Large intestine (tissue), 3 donors: ENCODE measurements at regions not wholly inside any gene's neighbourhood (a gene's known extent, or its start where the extent isn't known, plus 50 kb on each side); places are given as distances from the start of the nearest gene placed in this dataset.

Experiments
- DNase-seq, 2 donors: peaks; one replicate each; pipeline versions ENCODE4 v3.0.0 to v3.0.0-alpha.2; 2013
- H3K27ac ChIP-seq: one replicate; pipeline ENCODE4 v1.5.1; 2013; ENCODE audit warnings: low read length
- H3K27me3 ChIP-seq: 2 replicates; pipeline ENCODE4 v1.6.1; 2013; ENCODE audit warnings: low read length; ENCODE audit not compliant: control insufficient read depth, insufficient read depth
- H3K36me3 ChIP-seq: 2 replicates; pipeline ENCODE4 v1.6.1; 2013; ENCODE audit warnings: low read length; ENCODE audit not compliant: control insufficient read depth, insufficient read depth
- H3K4me1 ChIP-seq: one replicate; pipeline ENCODE4 v1.6.1; 2013; ENCODE audit warnings: low read length; ENCODE audit not compliant: control insufficient read depth, insufficient read depth
- H3K4me3 ChIP-seq: one replicate; pipeline ENCODE4 v1.5.1; 2013; ENCODE audit warnings: low read length
- H3K9me3 ChIP-seq: one replicate; pipeline ENCODE4 v1.6.1; 2013; ENCODE audit warnings: mild to moderate bottlenecking, low read depth, low read length, moderate library complexity; ENCODE audit not compliant: control insufficient read depth
- WGBS: methylation state at CpG from one replicate; pipeline ENCODE4 v1.1.5; 2013; ENCODE audit warnings: low lambda C conversion rate; ENCODE audit not compliant: insufficient coverage; 5-methylcytosine and 5-hydroxymethylcytosine counted together

DNA sequence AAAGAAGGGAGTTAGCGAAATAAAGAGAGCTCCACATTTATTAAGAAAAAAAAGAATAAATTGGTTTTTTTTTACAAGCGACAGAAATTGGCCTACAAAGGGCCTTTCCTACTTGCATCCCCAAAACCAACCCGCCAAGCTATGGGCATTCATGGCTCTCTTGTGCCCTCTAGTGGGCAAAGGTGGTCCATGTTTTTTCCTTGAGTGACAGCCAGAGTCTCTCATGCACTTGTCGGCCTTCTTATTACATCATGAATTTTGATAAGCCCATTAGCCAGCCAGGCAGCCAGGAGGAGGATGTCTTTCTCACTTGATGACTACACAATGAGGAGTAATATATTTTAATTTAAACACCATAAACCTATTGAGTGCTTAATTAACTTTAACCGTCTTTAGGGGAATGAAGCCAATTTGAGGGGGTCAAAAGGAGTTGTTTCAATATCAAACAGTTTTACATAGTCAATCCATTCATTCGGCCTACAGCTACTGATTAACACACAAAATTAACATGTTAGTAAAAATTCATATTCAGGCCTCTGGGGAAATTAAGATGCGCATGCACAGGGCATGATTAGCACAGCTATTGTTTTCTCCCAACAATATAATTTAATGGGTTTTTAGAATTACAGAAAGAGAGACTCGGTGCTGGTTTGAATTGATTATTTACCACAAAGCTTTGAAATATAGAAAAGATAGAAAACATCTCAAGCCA lies 85.5 kb downstream of the RCN1 start:
- Histone ChIP-seq H3K27me3 (peaks cover 19% of the 10 kb centered on the region), H3K36me3 (no peaks in the 10 kb centered on the region), H3K9me3 (no peaks in the 10 kb centered on the region), H3K4me1 (no peaks in the 10 kb centered on the region), H3K27ac (no peak overlapping the region), H3K4me3 (no peak overlapping the region)
- 100% methylated on average over 1 of the region's 8 CpGs for WGBS
- peak; percentile 55 to 67 for DNase-seq

DNA sequence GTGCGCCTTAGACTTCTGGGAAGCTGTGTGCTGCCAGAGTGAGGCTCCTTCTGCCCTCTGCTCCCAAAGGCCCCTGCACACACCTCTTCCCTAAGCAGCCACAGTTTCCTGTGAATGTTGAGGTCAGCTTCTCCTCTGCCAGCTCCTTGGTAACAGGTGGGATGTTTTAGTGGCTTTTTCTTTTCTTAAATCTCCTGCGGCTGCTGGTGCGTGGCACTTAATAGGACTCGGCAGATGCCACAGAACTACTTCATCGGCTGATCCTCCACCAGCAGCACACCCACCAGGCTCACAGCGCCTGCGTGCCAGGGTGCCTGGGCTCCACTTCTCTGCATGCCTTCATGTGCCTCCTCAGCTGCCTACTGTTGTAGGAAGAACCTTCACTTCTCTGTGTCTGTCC lies 87.8 kb downstream of the RCN1 start:
- H3K27ac ChIP-seq = no peak overlapping the region
- H3K27me3 ChIP-seq = peaks cover under 1% of the 10 kb centered on the region
- no peak for DNase-seq
- H3K4me1 ChIP-seq = no peaks in the 10 kb centered on the region
- H3K4me3 ChIP-seq = no peak overlapping the region
- H3K9me3 ChIP-seq = no peaks in the 10 kb centered on the region
- no peaks in the 10 kb centered on the region for H3K36me3 ChIP-seq
- no CpG with 5 or more reads among the region's 7 CpGs for WGBS

DNA sequence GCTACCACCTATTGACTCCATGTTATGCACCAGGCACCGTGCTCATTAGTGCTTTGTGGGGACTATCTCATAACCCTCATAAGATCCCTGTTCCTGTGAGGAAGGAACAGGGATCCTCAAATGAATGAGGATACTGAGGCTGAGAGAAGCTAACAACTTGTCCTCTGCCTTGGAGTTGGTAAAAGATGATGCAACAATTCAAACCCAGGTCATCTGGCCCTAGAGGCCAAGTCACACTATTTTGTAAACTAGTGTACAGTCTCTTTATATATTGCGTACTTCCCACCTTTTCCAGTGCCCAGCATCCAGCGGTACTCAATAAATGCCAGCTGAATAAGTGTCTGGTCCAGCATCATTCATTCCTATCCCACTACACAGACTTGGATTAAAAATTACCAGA lies 92.6 kb downstream of the RCN1 start:
- H3K27me3 ChIP-seq = no peaks in the 10 kb centered on the region

GRCh38 chr11:32184041-32184722 lies 93.3 kb downstream of the RCN1 start:
- Histone ChIP-seq H3K9me3 (no peaks in the 10 kb centered on the region), H3K27me3 (no peaks in the 10 kb centered on the region), H3K4me3 (no peak overlapping the region), H3K27ac (no peak overlapping the region), H3K4me1 (no peaks in the 10 kb centered on the region), H3K36me3 (no peaks in the 10 kb centered on the region)
- WGBS = no CpG with 5 or more reads among the region's 6 CpGs
- DNase-seq = no peak

More for the DNA sequence above, 92.6 kb downstream of the RCN1 start:
- H3K27ac ChIP-seq = no peak overlapping the region
- H3K9me3 ChIP-seq = no peaks in the 10 kb centered on the region
- WGBS = no CpG with 5 or more reads among the region's 3 CpGs
- no peak for DNase-seq
- no peaks in the 10 kb centered on the region for H3K4me1 ChIP-seq
- H3K36me3 ChIP-seq = no peaks in the 10 kb centered on the region
- no peak overlapping the region for H3K4me3 ChIP-seq

DNA sequence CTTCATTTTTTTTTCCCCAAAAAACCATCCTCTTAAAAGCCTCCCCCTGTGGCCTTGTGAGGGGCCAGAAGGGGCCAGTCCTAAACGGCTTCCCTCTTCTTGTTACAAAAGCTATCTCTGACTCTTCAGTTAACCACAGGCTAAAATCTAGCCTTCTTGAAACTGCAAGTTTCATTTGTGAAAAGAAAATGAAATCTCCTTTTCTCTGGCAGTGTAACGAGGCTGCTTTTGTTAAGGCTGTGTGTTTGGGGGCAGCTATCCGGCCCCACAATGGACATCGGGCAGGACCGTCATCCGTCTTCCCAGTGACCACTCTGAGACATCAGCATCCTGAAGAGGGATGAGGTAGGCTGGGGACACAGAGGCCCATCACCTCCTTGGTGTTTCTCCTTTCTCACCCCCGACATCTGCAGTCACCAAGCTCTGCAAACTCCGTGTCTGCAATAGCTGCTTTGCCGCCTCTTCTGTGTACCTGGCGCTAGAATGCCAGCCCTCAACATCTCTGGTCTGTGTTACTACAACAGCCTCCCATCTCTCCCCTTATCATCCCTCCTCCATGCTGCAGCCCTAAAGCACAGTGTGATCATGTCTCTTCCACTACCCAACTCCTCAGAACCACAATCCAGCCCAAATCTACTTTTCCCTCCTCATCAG lies 94.0 kb downstream of the RCN1 start:
- Histone ChIP-seq H3K4me1 (no peaks in the 10 kb centered on the region), H3K4me3 (no peak overlapping the region), H3K9me3 (no peaks in the 10 kb centered on the region), H3K27me3 (no peaks in the 10 kb centered on the region), H3K27ac (no peak overlapping the region), H3K36me3 (no peaks in the 10 kb centered on the region)
- DNase-seq = no peak
- WGBS = no CpG with 5 or more reads among the region's 10 CpGs

DNA sequence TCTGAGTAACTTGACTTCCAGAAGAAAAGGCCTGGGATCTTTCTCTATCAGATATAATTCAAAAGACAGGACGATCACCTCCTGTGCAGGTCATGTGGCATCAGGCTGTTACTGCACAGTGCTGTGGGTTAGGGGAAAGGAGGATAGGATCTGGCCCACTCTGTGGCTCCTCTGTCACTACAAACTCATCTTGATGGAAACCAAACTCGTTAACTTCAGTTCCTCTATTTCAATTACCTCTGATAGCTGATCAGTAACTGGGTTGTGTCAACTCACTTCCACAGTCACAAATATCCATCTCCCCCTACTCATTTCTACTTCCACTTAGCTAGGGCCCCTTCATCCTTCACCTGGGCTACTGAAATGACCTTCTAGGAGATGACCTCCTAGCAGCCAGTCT lies 95.2 kb downstream of the RCN1 start:
- Histone ChIP-seq H3K4me1 (no peaks in the 10 kb centered on the region), H3K27ac (no peak overlapping the region), H3K27me3 (no peaks in the 10 kb centered on the region), H3K9me3 (no peaks in the 10 kb centered on the region), H3K4me3 (no peak overlapping the region), H3K36me3 (no peaks in the 10 kb centered on the region)
- 67% methylated on average over 1 of the region's 2 CpGs for WGBS
- no peak for DNase-seq

DNA sequence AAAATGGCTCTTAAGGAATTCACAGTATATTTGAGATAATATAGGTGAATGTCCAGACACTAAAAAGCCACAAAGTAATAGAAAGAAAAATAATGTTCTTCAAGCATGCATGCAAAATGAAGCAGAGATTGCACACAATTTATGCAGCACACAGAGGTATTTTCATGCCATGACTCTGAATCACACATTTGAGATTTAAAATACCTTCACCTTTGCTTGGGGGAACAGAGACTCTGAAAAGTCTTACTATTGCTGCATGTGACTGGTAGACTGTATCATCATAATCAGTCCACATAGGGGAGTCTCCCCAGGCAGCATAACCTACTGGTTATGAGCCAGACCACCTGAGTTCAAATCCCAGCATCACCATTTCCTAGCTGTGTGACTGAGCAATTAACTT lies 96.2 kb downstream of the RCN1 start:
- Histone ChIP-seq H3K9me3 (no peaks in the 10 kb centered on the region), H3K27ac (no peak overlapping the region), H3K27me3 (no peaks in the 10 kb centered on the region), H3K4me1 (no peaks in the 10 kb centered on the region), H3K4me3 (no peak overlapping the region), H3K36me3 (no peaks in the 10 kb centered on the region)
- DNase-seq = no peak

DNA sequence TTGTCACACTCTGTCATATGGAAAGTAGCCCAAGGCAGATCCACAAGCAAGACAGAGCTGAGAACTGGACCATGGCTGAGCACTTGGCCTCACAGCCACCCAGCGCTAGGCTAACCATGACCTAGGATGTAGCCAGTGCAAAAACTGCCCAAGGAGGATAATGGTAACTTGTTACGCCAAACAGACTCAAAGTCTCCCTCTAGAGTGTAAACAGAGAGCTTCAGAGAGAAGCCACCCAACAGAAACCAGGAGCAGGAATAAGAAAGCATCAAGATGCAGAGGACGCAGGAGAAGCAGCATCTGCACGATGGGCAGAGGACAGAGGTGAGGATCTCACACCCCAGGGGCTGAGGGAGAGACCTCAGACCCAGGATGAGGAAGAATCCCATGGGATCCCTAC lies 97.9 kb downstream of the RCN1 start:
- Histone ChIP-seq H3K27me3 (no peaks in the 10 kb centered on the region), H3K36me3 (no peaks in the 10 kb centered on the region), H3K4me1 (no peaks in the 10 kb centered on the region), H3K4me3 (no peak overlapping the region), H3K27ac (no peak overlapping the region), H3K9me3 (no peaks in the 10 kb centered on the region)
- 80% methylated on average over 1 of the region's 4 CpGs for WGBS
- DNase-seq = no peak

GRCh38 chr11:32196137-32196536 lies 105.3 kb downstream of the RCN1 start:
- Histone ChIP-seq H3K27ac (no peak overlapping the region), H3K4me1 (no peaks in the 10 kb centered on the region), H3K36me3 (no peaks in the 10 kb centered on the region), H3K9me3 (no peaks in the 10 kb centered on the region), H3K27me3 (peaks cover 2% of the 10 kb centered on the region), H3K4me3 (no peak overlapping the region)
- DNase-seq = no peak
- WGBS = no CpG with 5 or more reads among the region's 1 CpG

DNA sequence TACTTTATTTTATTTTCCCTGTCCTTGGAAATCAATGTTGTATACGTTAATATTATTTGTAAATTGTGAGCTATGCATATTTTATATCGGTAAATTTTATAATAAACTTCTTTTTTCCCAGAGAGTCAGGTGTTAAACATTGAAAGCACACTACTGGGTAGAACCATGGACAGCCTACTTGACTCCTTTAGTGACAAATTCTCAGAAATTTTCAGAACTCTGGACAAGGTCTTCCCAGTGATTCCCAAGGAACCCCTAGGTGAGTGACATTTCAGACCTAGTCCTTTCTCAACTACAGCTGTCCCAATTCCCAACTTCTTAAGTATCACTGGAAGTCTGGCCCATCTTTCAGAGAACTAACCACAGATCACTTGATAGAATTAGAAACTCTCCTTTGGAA lies 107.2 kb downstream of the RCN1 start:
- Histone ChIP-seq H3K4me3 (no peak overlapping the region), H3K27me3 (peaks cover 2% of the 10 kb centered on the region), H3K4me1 (no peaks in the 10 kb centered on the region), H3K27ac (no peak overlapping the region), H3K9me3 (no peaks in the 10 kb centered on the region), H3K36me3 (no peaks in the 10 kb centered on the region)
- 100% methylated on average over 2 of the region's 2 CpGs for WGBS
- DNase-seq = no peak
